Epithelial cell of proximal tubule (primary cell): ENCODE measurements at regions not wholly inside any gene's neighbourhood (a gene's known extent, or its start where the extent isn't known, plus 50 kb on each side); places are given as distances from the start of the nearest gene placed in this dataset.
A peak's percentile ranks its signal among the peaks of the same experiment; 100 is the strongest.
"Not testable (repeated sequence)": the region's sequence is repeated elsewhere in the genome, so short reads cannot be mapped to it uniquely, and the experiment has no call there.

Source experiments
- DNase-seq: peaks from one replicate; pipeline ENCODE4 v3.0.0-alpha.2; 2011; ENCODE audit warnings: low read depth
- H3K4me3 ChIP-seq: 2 replicates; pipeline ENCODE4 v1.5.1; 2011; ENCODE audit warnings: low read depth, mild to moderate bottlenecking, low read length
- TF ChIP-seq, protein P1 (sequence below): conservative IDR thresholded peaks from 2 replicates; pipeline ENCODE4 v1.5.1; 2012; ENCODE audit warnings: low read depth, mild to moderate bottlenecking, low read length

DNA sequence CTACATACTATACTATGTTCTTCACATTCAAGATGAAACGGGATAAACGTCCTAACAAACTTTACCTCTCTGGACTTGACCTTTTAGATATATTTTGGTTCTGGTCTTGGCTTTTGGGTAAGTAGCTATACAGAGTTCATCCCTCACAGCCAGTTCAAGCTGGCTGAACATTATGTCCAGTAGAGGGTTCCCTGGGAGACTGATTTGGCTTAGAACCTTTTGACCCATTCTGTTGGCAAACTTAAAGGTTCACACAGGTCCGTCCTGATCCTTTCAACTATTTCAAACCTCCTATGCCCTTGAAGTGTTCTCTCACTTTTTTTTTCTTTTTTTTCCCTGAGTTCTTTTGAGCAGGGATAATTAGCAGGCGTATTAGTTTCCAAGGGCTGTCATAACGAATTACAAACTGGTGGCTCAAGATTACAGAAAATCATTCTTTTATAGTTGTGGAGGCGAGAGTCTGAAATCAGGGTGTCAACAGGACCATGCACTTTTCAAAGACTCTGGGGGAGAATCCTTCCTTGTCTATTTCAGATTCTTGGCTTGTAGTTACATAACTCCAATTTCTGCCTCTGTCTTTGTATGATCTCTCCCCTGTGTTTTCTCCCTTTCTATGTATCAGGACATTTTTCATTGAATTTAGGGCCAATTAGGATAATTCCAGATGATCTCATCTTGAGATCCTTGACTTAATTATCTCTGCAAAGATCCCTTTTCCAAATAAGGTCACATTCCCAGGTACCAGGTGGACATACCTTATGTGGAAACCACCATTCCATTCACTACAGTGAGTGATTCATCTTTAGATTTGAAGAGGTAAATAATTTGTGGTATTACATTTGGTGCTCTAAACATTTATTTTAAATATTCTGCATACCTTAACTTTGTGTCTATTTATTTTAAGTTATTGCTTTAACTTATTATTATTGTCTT lies 257.4 kb upstream of the USP25 start:
- no peak for DNase-seq
- H3K4me3 ChIP-seq = no peak overlapping the region
- TF ChIP-seq, protein P1, sequence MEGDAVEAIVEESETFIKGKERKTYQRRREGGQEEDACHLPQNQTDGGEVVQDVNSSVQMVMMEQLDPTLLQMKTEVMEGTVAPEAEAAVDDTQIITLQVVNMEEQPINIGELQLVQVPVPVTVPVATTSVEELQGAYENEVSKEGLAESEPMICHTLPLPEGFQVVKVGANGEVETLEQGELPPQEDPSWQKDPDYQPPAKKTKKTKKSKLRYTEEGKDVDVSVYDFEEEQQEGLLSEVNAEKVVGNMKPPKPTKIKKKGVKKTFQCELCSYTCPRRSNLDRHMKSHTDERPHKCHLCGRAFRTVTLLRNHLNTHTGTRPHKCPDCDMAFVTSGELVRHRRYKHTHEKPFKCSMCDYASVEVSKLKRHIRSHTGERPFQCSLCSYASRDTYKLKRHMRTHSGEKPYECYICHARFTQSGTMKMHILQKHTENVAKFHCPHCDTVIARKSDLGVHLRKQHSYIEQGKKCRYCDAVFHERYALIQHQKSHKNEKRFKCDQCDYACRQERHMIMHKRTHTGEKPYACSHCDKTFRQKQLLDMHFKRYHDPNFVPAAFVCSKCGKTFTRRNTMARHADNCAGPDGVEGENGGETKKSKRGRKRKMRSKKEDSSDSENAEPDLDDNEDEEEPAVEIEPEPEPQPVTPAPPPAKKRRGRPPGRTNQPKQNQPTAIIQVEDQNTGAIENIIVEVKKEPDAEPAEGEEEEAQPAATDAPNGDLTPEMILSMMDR = peak; percentile 5

DNA sequence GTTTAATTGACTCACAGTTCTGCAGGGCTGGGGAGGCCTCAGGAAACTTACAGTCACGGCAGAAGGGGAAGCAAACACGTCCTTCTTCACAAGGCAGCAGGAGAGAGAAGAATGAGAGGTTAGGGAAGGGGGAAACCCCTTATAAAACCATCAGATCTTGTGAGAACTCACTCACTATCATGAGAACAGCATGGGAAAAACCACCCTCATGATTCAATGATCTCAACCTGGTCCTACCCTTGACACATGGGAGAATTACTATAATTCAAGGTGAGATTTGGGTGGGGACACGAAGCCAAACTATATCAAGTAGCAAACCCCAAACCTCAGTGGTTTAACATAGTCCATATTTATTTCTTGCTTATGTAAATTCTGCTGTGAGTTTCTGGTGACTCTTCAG lies 252.0 kb upstream of the USP25 start:
- DNase-seq, H3K4me3 ChIP-seq: not testable (repeated sequence)

DNA sequence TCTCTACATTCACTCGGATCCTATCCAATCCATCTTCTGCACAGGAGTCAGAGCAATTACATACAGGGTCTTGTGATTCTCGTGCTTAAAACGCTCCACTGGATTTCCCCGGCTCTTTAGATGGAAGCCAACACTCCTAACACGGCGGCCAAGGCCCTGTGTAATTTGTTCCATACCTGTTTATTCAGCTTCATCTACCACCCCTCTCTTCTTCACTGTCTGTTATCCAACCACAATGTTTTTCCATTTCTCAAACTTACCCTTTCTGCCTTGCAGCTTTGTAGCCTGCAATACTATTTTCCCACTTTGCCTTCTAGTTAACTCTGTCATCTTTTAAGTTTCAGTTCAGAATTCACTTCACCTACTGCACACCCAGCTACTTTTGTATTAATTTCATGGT lies 249.6 kb upstream of the USP25 start:
- TF ChIP-seq, protein P1 = no peak
- H3K4me3 ChIP-seq = no peak overlapping the region
- no peak for DNase-seq

DNA sequence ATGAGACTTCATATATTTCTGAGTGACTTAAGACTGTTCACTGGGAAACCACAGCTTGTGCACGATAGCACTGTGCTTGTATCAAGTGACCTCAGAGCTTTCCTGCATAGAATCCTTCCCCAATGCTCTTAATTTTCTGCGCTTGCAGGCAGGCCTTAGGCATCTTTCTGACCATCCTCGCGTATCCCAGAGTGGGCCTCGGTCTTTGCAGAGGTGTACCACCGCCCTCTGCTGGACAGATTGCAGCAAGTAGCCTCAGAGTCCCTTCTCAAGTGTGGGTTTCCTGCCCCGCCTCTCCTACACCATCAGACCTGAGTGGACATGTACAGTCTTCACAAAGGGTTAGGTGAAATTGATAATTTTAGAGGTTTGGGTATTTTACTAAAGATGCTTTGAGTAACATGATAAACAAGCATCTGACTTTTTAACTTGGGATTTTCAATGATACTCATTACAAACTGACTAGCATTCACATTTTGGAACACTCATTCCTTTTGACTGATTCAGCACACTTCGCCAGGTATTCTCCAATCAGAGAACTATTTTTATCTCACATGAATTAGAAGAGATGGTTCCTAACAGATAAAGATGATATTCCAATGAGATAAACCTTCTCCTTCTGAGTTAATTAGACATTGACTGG lies 246.5 kb upstream of the USP25 start:
- no peak overlapping the region for H3K4me3 ChIP-seq
- TF ChIP-seq, protein P1 = peak; percentile 95
- DNase-seq = peak; percentile 45

DNA sequence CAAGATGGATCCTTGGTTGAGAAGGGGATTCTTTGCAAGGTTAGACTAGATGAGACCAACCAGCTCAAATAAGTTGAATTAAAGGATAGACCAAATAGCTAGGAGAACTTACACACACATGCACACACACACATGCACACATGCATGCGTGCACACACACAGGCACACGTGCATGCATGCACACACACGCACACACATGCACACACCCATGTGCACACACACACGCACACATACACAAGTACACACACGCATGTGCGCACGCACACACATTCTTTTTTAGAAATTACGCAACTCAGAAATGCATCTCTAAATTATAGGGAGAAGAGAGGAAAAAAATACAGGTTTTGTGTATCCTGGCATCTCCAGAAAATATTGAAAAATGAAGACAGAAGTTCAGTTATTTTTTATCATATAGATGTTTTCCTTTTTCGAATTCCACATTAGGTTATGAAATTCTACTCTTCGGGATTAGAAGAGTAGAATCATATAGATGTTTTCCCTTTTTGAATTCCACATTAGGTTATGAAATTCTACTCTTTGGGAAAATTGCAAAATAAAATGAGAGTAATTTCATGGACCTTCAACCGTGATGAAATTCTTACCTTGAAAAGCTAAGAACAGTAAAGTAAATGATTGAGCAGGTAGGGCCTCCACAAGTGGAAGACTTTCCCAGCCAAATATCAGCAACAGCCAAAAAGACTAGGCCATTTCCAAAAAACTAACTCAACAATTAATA lies 243.2 kb upstream of the USP25 start:
- DNase-seq = no peak
- TF ChIP-seq, protein P1 = no peak
- H3K4me3 ChIP-seq = no peak overlapping the region

DNA sequence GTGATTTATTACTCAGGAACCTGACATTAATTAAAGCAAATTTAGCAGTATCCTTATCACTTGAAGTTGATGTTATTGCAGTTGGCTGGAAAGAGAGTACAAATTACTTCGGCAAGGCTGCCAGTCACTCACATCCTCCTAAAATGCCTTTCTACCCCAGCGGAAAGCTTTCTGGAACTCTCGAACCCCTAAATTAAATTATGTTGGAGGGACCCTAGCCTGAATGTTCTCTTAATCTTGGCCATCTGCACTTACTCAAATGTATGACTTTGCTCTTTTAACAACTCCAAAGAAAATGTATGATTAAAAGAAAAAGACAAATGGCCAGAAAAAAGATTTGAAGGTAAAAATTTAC lies 242.6 kb upstream of the USP25 start:
- no peak for DNase-seq
- H3K4me3 ChIP-seq = no peak overlapping the region
- TF ChIP-seq, protein P1 = no peak

DNA sequence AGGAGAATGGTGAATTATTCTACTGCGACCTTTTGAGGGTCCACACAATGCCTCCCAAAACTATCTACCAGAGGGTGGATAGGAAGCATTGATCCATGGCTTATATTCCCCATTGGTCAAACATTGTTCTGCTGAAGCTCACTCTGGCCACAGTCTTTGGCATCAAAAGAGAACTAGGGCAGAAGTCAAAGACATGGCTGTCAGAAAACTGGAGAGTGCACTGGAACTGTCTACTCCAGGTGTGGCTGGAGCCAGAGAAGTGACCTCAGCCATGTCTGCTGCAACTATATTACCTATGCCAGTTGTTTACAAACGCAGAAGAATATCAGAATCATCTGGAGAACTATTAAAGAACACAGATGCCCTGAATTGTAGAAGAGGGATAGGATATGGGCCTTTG lies 238.7 kb upstream of the USP25 start:
- no peak overlapping the region for H3K4me3 ChIP-seq
- DNase-seq = no peak
- TF ChIP-seq, protein P1 = no peak
